ENCODE measurements at regions not wholly inside any gene's neighbourhood (a gene's known extent, or its start where the extent isn't known, plus 50 kb on each side); places are given as distances from the start of the nearest gene placed in this dataset.

DNA sequence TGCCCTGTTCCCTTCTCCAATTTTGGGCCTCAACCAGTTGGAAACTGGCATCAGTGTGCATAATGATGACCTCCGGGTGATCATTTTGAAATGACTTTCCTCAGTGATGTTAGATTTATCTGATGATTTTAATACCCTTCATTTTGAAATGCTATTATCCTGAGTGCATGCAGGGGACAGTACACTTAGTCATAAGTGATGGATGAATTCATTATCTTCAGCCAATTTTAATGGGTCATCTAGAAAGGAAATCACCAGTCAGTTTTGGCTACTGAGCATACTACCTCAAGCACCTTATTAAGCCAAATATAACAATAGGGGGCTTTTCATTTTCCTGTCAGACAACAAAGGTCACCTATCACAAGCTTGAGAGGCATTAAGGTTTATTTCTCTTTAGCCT, 118.5 kb upstream of the MIR17HG start:
- no peak for TF ChIP-seq EZH2 (IDR thresholded peaks at IDR 0.05)
- TF ChIP-seq POLR2AphosphoS5 (IDR thresholded peaks at IDR 0.05; ENCODE audit: borderline replicate concordance, low read depth, low read length), result no peak
